DMS153 treated with DMSO at 0.1 percent for 48 hours (cell line): ENCODE measurements at regions not wholly inside any gene's neighbourhood (a gene's known extent, or its start where the extent isn't known, plus 50 kb on each side); places are given as distances from the start of the nearest gene placed in this dataset.
"Not testable (repeated sequence)": the region's sequence is repeated elsewhere in the genome, so short reads cannot be mapped to it uniquely, and the experiment has no call there.

Experiments
- DNase-seq: peaks from one replicate; lab custom pipeline; 2025; ENCODE audit not compliant: unreplicated experiment; lab: John Stamatoyannopoulos, UW

DNA sequence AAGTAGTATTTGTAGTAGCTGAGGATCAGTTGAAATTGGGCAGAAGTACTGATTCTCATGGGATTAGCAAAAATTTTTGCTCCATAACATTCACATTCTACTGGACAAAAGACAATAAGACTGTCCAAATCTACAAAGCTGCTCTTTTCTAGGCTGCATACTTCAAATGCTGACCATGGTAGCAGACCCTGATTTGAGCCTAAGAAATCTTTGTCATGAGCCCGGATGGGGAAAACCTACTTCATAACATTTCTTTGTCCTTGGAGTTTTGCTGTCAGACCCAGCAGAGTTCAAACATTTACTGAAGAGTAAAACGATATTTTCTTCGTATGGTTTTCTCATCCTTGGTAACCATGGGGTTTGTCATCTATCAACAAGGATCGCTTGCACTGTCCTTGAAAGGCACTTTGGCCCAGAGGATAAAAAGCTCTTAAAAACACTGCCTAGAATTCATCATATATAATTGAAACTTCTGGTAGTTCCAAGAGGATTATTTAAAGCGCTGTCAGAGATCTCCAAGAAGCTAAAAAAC is 216.9 kb downstream of the CAVIN4 start:
- no peak for DNase-seq

DNA sequence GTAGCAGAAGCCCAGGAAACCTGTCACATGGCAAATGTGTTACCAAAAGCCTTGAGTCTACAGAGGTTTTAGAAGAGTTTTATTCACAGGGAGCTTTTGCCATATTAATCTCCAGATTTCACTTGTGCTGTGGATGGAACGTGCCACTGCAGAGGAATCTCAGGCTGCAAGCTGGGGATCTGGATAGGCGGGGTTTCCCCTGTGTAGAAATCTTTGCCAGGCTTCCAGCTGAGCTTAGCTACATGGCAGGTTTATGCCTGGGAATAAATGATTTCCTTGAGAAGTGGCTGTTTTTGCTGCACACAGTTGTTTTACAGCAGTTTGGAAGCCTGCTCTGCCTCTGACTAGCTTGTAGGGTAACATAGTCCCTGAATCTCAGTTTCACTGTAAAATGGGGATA is 224.6 kb upstream of the PLPPR1 start:
- no peak for DNase-seq

DNA sequence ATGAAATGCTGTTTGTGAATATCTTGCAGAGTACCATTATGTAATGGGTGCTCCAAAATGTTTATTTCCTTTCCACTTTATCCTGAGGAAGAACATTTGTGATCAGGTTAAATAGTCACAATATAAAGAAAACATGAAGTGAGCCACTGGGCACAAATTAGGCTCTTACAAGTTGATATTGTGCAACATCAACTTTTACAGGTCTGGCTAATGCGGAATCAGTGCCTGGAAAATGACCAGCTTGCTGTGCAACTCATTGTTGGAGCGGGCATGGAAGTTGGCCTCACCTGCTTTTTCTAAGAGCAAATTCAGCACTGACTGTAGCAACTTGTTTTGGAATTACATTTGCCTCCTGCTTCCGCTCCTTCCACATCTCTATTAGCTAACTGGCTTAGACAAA is 216.9 kb upstream of the PLPPR1 start:
- no peak for DNase-seq

DNA sequence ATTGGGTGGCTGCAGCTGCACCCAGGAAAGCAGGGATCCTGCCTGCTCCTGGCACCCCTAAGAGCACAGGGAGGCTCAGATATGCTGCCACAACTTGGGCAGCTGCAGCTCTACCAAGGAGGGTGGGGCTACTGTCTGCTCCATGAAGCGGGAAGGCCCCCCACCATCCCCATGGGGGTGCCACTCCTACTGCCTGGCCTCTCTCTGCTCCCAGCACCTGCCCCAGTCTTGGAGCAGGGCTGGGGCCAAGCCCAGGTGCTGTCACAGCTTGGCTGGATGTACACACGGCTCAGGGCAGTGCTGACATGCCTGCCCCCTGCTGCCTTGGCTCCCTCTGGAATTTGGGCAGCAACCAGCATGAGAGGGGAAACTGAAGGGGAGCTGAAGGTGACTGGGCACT is 214.7 kb upstream of the PLPPR1 start:
- DNase-seq, result no peak

DNA sequence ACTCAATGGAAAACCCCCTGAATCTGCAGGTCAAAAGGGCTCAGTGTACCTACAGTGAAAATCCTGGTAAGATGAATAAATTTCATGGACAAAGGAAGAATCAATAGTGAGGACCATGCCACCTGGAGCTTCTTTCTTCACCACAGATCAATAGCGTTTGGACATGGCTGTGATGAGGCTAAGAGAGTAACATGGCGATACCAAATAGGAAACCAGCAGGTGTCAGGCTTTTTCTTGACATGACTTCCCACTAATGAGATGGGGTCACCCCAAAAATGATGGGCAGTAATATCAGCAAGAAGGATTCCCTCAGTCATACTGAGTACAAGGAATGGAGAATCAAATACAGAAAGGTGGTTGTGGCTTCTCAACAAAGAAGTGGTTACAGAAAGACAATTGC is 208.5 kb upstream of the PLPPR1 start:
- no peak for DNase-seq

DNA sequence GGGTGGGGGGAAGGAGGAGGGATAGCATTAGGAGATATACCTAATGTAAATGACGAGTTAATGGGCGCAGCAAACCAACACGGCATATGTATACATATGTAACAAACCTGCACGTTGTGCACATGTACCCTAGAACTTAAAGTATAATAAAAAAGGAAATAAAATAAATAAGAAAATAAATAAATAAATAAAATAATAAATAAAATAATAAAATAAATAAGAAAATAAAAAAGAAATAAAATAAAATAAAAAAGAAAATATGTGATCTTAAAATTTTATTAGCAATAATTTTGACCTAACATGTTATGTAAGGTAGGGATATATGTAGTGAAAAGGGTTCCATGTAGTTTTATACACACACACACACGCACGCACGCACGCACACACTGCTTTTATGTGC is 195.5 kb upstream of the PLPPR1 start:
- not testable (repeated sequence) for DNase-seq

DNA sequence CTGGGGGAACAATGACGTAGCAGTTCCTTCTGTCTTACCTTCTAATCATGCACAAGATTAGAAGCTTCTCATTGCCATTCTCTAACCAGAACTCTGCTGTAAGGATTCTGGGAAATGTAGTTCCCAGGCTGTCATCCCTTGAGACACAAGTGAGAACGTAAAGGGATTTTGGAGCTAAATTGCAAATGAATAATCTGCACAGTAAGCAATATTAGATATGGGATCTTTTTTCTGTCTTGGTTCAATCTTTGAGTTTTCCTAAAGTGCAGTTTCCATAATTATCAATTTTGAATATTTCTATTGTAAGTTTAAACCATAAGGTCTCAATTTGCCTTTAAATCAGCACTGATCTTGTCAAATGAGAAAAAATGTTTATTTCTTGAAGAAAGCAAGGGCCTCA is 189.7 kb upstream of the PLPPR1 start:
- DNase-seq, result no peak

DNA sequence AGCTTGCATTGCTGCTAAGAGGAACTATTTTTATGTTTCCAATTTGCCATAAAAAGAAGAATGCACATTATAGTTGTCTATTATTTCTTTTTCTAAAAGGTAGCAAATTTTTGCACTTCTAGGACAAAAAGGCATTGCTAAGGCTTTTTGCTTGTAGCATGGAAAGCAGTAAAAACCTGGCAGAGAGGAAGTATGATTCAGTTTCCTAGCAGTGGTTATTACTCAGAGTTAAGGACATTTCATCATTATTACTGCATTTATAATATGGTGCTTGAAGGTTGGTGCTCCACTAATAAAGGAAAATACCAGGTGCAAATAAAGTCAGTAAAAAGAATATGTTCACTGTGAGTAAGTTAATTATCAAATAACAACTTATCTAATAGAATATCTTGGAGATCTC is 179.8 kb upstream of the PLPPR1 start:
- DNase-seq, result no peak

DNA sequence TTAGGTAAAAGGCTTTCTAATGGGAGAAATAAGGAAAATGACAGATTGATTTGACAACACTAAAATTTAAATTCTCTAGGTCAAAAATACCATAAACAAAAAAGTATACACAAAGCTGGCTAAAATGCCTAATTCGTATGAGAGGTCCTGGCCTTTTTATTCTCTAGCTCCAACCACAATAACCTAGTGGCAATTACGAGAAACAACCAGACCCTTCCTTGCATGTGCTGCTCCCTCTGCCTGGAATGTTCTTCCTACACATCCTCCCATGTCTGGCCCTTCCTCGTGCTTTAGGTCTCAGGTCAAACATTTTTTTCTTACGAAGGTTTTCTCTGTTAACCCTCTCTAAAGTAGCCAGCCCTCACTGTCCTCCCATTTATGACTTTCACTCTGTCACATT is 176.4 kb upstream of the PLPPR1 start:
- DNase-seq, result no peak

DNA sequence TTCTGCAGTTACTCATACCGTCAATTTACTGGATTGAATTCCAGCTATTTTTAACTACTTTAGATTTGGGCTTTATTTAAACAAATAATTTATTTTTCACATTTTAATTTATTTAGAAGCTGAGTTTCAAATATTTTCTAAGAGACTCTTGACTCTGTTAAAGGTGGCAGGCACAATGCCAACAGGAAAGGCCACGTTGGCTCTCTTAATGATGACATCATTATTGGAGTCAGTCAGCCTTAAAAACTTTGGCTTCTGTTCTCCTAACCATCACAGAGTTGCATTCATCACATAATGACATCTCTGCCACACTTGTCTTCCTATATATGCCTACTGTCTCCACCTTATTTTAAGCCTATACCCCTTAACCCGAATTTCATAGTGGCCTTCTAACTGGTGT is 172.3 kb upstream of the PLPPR1 start:
- peak; percentile 23 for DNase-seq

DNA sequence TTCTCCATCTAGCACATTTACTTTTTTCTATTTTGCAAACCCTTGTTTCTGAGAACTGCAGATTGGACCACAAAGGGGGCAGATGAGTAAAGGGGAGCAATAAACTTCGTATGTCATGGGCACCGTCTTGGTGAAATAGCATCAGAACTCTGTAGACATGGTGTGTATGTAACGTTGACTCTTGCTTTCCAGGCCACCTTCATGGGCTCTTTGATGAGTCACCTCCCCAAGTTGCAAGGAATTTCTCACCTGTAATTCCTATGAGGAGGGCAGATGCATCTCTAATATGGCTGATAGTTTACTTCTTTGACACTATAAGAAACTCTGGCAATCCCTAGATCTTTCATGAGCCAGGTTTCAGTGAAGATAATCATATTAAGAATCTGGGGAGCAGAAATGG is 163.4 kb upstream of the PLPPR1 start:
- DNase-seq, result no peak

DNA sequence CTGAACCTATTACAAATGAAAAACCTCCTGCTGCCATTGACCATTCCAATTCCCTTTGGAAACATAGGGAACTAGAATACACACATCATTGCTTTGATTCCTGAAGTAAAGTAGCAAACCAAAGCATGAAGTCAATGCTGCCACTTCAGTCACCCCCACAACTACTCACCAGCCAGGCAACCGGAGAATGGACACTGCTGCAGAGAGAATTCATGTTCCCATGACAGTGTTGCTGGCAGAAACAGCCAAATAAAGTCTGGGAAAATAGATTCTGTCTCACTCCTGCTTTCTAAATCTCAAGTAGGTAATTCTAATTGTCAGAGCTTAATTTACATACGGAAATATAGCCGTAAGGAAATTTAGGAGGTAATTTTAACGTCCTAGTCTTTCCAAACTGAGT is 162.9 kb upstream of the PLPPR1 start:
- no peak for DNase-seq

DNA sequence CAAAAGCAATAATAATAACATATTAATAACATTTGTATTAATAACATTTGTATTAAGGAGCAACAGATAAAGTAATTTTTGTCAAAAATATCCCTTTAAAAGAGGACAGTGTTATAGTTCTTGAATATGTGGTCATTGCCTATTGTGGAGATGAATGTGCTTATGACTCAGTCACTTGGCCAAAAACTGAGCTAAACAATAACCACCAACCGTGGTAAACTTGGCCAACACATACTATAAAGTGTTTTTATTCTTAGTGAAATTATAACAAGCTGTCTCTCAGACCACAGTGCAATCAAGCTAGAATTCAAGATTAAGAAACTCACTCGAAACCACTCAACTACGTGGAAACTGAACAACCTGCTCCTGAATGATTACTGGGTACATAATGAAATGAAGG is 159.2 kb upstream of the PLPPR1 start:
- no peak for DNase-seq

DNA sequence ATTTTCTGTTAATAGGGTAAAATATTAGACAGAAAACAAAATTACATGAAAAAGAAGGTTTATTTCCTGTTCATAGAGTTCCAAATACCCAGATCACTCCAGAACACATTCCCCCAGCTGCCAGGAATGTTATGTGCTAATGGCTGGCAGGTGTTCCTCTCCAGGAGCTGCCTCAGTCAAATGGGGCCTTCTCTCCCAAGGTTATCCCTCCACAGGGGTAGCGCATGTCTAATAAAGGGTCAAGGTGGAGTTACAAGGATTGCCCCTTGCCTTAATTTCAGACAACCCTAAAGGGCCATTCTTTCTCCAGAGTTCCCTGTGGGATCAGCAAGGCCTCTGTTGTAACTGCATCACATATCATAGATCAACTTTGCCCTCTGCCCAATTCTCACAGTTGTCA is 148.6 kb upstream of the PLPPR1 start:
- DNase-seq, result no peak

DNA sequence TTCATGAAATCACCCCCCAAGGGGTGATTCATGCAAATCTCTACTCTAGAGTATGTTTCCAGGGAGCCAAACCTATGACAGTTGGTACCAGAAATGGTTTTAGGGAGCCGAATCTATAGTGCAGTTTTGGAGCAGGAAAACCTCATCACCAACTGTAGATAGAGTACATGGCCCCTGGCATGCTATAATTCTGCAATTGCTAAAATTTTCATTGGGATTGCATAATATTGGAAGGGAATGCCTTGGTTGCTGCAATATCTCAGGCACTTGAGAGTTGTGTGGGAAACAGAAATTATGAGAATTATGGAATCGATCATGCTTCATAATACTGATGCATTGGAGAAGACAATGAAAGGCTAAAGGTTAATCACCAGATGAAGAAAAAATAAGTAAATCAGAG is 148.2 kb upstream of the PLPPR1 start:
- DNase-seq, result no peak

DNA sequence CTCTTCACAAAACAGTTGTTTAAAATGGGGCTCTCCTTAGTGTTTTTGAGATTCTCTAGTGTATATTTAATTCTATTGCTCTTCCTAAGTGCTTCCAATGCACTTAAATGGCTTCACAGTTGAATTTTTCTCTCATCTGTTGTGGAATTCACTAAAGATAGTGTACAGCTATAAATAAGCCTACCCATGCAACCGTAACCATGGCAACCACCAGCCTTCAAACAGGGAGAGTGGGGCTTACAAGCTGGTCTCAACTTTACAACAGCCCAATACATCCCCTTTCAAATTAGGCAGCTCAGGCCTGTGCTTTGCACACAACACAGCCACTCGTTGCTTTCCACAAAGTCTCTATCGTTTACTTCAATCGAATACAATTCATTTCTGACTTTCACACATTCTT is 144.0 kb upstream of the PLPPR1 start:
- no peak for DNase-seq

DNA sequence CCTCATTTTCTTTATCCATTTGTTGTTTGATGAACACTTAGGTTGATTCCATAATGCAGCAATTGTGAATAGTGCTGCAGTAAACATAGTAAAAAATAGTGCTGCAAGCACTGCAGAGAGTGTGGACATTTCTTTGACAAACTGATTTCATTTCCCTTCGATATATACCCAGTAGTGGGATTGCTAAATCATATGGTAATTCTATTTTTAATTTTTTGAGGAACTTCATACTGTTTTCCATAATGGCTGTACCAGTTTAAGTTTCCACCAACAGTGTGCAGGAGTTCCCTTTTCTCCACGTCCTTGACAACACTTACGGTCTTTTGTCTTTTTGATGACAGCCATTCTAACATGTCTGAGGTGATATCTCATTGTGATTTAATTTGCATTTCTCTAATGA is 138.2 kb upstream of the PLPPR1 start:
- DNase-seq, result no peak

DNA sequence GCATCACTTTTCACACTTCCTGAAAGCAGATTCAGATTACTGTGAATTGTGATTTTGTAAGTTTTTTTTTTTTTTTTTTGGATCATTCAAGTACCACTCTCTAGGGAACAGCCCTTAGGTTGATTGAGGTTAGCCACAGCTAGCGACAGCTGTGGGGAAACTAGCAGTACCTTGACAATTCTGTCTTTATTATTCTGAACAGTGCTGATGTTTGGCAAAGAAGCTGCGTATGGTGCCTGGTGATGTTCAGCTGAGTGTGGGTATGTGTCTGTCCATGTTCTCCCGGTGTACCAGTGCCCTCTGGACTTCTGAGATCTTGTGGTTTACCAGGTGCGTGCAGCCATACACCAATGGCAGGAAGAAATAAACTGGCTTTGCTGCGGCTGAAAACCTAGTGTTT is 117.3 kb upstream of the PLPPR1 start:
- DNase-seq, result peak; percentile 38

DNA sequence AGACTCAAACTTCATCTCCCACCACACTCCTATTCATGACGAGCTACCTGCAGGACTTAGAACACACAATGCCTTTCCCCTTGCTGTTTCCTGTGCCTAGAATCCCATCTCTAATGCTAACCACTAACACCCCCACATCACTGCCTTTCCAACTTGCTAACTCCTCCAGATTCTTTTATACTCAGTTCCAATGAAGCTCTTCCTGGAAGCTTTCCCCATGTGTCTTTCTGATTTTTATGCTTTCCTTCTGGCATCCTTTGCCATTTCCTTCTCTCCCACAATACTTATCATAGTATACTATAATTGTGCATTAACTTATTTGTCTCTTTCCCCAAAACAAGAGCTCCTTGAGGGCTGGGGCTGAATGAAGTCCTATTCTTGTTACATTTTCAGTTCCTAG is 115.3 kb upstream of the PLPPR1 start:
- DNase-seq, result no peak

DNA sequence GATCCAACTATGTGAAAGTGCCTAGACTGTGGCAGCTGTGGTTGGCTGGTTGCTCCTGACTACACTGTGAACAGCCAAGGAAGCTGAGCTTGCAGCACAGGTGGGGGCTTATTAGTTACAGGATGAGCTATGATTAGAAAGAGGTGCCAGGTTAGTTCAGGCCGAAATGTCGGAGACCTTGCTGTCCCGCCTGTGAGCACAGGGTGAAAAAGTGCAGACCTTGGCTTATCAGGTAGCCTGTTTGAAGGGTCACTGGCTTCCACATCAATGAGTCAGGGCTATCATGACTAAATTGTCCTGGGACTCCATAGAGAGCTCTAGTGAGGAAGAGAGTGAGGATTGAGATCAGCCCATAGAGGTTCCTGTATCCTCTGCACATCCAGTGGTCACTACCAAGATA is 114.3 kb upstream of the PLPPR1 start:
- DNase-seq, result no peak

DNA sequence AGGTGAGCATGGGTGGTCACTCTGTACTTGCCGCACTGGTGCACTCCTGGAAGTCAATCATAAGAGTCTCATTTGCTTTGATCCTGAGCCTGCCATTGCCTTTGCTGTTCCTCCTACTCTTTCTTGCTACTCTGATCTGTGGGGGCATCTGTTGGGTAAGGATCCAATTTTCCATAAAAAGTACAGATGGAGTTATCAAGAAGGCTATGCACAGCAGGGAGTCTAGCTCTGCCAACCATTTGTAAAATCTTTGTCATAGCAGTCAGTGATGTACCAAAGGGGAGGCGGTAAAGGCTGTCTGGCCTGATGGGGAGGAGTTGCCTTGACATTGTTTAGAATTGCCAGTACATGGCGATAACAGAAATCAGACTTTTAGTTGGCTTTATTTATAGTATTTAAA is 109.0 kb upstream of the PLPPR1 start:
- DNase-seq, result no peak

DNA sequence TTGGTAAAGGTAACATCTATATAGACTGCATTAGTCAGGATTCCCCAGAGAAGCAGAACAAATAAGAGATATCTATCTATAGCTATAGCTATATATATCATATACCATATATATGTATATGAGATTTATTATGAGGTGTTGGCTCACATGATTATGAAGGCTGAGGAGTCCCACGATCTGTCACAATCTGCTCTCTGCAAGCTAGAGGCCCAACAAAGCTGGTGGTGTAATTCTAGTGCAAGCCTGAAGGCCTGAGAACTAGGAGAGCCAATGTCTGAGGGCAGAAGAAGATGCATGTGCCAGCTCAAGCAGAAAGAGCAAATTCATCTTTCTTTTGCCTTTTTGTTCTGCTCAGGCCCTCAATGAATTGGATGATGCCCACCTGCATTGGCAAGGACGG is 102.2 kb upstream of the PLPPR1 start:
- DNase-seq, result no peak

DNA sequence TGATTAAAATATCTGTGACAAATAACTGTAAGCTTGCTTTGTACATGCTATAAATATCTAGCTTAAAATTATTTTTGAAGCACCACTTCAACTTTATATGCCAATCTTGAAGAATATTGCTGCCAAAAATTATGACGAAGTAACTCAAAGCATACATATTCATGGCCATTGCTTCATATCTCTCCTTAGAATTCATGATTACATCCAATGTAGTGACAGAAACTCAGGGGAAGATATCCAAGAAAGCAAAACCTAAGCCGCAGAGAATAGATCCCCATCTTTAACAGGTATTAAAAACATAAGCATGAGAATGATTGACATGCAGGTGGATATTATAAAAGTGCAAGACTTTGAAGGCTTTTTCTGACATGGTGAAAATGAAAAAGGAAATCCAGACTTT is 100.8 kb upstream of the PLPPR1 start:
- no peak for DNase-seq

DNA sequence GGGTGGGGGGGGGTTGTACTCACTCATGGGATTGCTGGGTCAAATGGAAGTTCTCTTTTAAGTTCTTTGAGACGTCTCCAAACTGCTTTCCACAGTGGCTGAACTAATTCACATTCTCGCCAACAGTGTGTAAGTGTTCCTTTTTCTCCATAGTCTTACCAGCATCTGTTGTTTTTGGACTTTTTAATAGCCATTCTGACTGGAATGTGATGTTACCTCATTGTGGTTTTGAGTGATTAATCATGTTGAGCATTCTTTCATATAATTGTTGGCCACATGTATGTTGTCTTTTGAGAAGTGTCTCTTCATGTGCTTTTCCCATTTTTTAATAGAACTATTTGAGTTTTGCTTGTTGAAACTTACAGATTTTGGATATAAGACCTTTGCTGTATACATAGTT is 94.9 kb upstream of the PLPPR1 start:
- no peak for DNase-seq
